DOHH2 (cell line): ENCODE measurements at regions not wholly inside any gene's neighbourhood (a gene's known extent, or its start where the extent isn't known, plus 50 kb on each side); places are given as distances from the start of the nearest gene placed in this dataset.

Experiments
- H3F3A ChIP-seq: fragments of 200-600 bp; sonication (generic), shearing (Covaris generic); 2 replicates; pipeline ENCODE4 v1.6.0; 2016; ENCODE audit warnings: antibody characterized with exemption, mild to moderate bottlenecking; ENCODE audit not compliant: control insufficient read depth, insufficient read depth
- H3K27ac ChIP-seq: fragments of 200-600 bp; sonication (generic); 2 replicates; pipeline ENCODE4 v1.5.1; 2014; ENCODE audit warnings: low read depth, mild to moderate bottlenecking, low read length, moderate library complexity
- H3K27me3 ChIP-seq: fragments of 200-600 bp; sonication (generic); 2 replicates; pipeline ENCODE4 v1.6.1; 2014; ENCODE audit warnings: mild to moderate bottlenecking, low read length, mixed read lengths; ENCODE audit not compliant: control insufficient read depth
- H3K36me3 ChIP-seq: fragments of 200-600 bp; sonication (generic); 2 replicates; pipeline ENCODE4 v1.6.1; 2014; ENCODE audit warnings: mild to moderate bottlenecking, low read length, moderate library complexity, mixed read lengths; ENCODE audit not compliant: control insufficient read depth
- H3K4me1 ChIP-seq: fragments of 200-600 bp; sonication (generic); 2 replicates; pipeline ENCODE4 v1.6.1; 2014; ENCODE audit warnings: mild to moderate bottlenecking, low read length, mixed read lengths; ENCODE audit not compliant: control insufficient read depth
- H3K4me2 ChIP-seq: fragments of 200-600 bp; sonication (generic); 2 replicates; pipeline ENCODE4 v1.6.0; 2014; ENCODE audit warnings: mild to moderate bottlenecking, low read length, moderate library complexity
- H3K4me3 ChIP-seq: fragments of 200-600 bp; sonication (generic); 2 replicates; pipeline ENCODE4 v1.5.1; 2014; ENCODE audit warnings: mild to moderate bottlenecking, low read length, mixed read lengths
- H3K79me2 ChIP-seq: fragments of 200-600 bp; sonication (generic); 2 replicates; pipeline ENCODE4 v1.6.1; 2014; ENCODE audit warnings: mild to moderate bottlenecking, low read length, mixed read lengths; ENCODE audit not compliant: control insufficient read depth
- H3K9me2 ChIP-seq: fragments of 200-600 bp; sonication (generic); replicated peaks from 2 replicates; pipeline ENCODE4 v1.6.1; 2014; ENCODE audit warnings: mild to moderate bottlenecking, low read length, mixed read lengths; ENCODE audit not compliant: control insufficient read depth
- H3K9me3 ChIP-seq: fragments of 200-600 bp; sonication (generic); 2 replicates; pipeline ENCODE4 v1.6.1; 2014; ENCODE audit warnings: antibody characterized with exemption, low read length, mixed read lengths; ENCODE audit not compliant: control insufficient read depth, insufficient read depth
- H4K20me1 ChIP-seq: fragments of 200-600 bp; sonication (generic); 2 replicates; pipeline ENCODE4 v1.6.0; 2014; ENCODE audit warnings: low read depth, mild to moderate bottlenecking, antibody characterized with exemption, low read length, moderate library complexity; ENCODE audit not compliant: control insufficient read depth, insufficient read depth
- CTCF ChIP-seq: fragments of 200-600 bp; sonication (generic); IDR thresholded peaks from one replicate; pipeline ENCODE4 v1.5.1; 2014; ENCODE audit warnings: antibody characterized with exemption, mild to moderate bottlenecking, low read depth, low read length; ENCODE audit not compliant: poor library complexity, severe bottlenecking
- EZH2phosphoT487 ChIP-seq: fragments of 200-600 bp; sonication (generic); IDR thresholded peaks from 2 replicates; pipeline ENCODE4 v1.6.1; 2017; ENCODE audit warnings: borderline replicate concordance, mild to moderate bottlenecking, antibody characterized with exemption, low read length, moderate library complexity, mixed read lengths

GRCh38 chr4:163988865-163989264 is 494.4 kb downstream of the TMA16 start:
- H3K36me3 ChIP-seq: no peaks in the 10 kb centered on the region
- TF ChIP-seq CTCF (no peak), EZH2phosphoT487 (no peak)
- no peaks in the 10 kb centered on the region for H3K9me2 ChIP-seq
- no peaks in the 10 kb centered on the region for H3K9me3 ChIP-seq
- no peak overlapping the region for H3K4me3 ChIP-seq
- no peaks in the 10 kb centered on the region for H3K79me2 ChIP-seq
- no peaks in the 10 kb centered on the region for H3F3A ChIP-seq
- no peaks in the 10 kb centered on the region for H3K4me1 ChIP-seq
- H4K20me1 ChIP-seq: no peaks in the 10 kb centered on the region
- H3K27me3 ChIP-seq: no peaks in the 10 kb centered on the region
- H3K4me2 ChIP-seq: no peak overlapping the region
- no peak overlapping the region for H3K27ac ChIP-seq

- Histone ChIP-seq H3K4me2 (no peak overlapping the region), H3F3A (no peaks in the 10 kb centered on the region), H4K20me1 (no peaks in the 10 kb centered on the region), H3K4me3 (no peak overlapping the region), H3K27ac (no peak overlapping the region), H3K9me2 (no peaks in the 10 kb centered on the region), H3K9me3 (no peaks in the 10 kb centered on the region), H3K4me1 (no peaks in the 10 kb centered on the region), H3K27me3 (no peaks in the 10 kb centered on the region), H3K79me2 (no peaks in the 10 kb centered on the region), H3K36me3 (no peaks in the 10 kb centered on the region)
- TF ChIP-seq CTCF: no peak
- no peak for TF ChIP-seq EZH2phosphoT487
Observed at GRCh38 chr4:163991298-163991865, 496.9 kb downstream of the TMA16 start.

GRCh38 chr4:164009435-164009834 is 514.9 kb downstream of the TMA16 start:
- Histone ChIP-seq H3K27me3 (no peaks in the 10 kb centered on the region), H3F3A (no peaks in the 10 kb centered on the region), H3K4me2 (no peak overlapping the region), H3K4me1 (no peaks in the 10 kb centered on the region), H3K4me3 (no peak overlapping the region), H3K27ac (no peak overlapping the region), H4K20me1 (no peaks in the 10 kb centered on the region), H3K9me3 (no peaks in the 10 kb centered on the region), H3K9me2 (no peaks in the 10 kb centered on the region), H3K36me3 (no peaks in the 10 kb centered on the region), H3K79me2 (no peaks in the 10 kb centered on the region)
- TF ChIP-seq CTCF: no peak
- TF ChIP-seq EZH2phosphoT487: no peak

- no peaks in the 10 kb centered on the region for H3K27me3 ChIP-seq
- no peaks in the 10 kb centered on the region for H3F3A ChIP-seq
- H3K4me3 ChIP-seq: no peak overlapping the region
- no peaks in the 10 kb centered on the region for H3K79me2 ChIP-seq
- H3K4me1 ChIP-seq: no peaks in the 10 kb centered on the region
- no peak overlapping the region for H3K4me2 ChIP-seq
- H3K36me3 ChIP-seq: no peaks in the 10 kb centered on the region
- no peak for TF ChIP-seq EZH2phosphoT487
- no peak for TF ChIP-seq CTCF
- no peaks in the 10 kb centered on the region for H4K20me1 ChIP-seq
- no peaks in the 10 kb centered on the region for H3K9me2 ChIP-seq
- no peaks in the 10 kb centered on the region for H3K9me3 ChIP-seq
- H3K27ac ChIP-seq: no peak overlapping the region
Observed at GRCh38 chr4:164011791-164012190, 517.3 kb downstream of the TMA16 start.
